ENCODE measurements at regions not wholly inside any gene's neighbourhood (a gene's known extent, or its start where the extent isn't known, plus 50 kb on each side); places are given as distances from the start of the nearest gene placed in this dataset.

GRCh38 chr3:177338697-177339219 lies 141.5 kb upstream of the TBL1XR1 start (continued):
- no peak for TF ChIP-seq CCAR2 (optimal IDR thresholded peaks at IDR 0.05; ENCODE audit: low read depth, low read length)
- TF ChIP-seq ZFP1 (CRISPR knock-in tag; IDR thresholded peaks at IDR 0.05) = no peak
- peak; percentile 57 for TF ChIP-seq PATZ1 (CRISPR knock-in tag; IDR thresholded peaks at IDR 0.05)
- no peak for TF ChIP-seq ZFP36L1 (CRISPR knock-in tag; IDR thresholded peaks at IDR 0.05)
- TF ChIP-seq, protein P1, sequence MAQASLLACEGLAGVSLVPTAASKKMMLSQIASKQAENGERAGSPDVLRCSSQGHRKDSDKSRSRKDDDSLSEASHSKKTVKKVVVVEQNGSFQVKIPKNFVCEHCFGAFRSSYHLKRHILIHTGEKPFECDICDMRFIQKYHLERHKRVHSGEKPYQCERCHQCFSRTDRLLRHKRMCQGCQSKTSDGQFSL (CRISPR knock-in tag; IDR thresholded peaks at IDR 0.05) = no peak
- TF ChIP-seq RCOR2 (CRISPR knock-in tag; IDR thresholded peaks at IDR 0.05) = peak; percentile 89
- no peak for TF ChIP-seq ZNF724P (CRISPR knock-in tag; IDR thresholded peaks at IDR 0.05; ENCODE audit: borderline replicate concordance)
- TF ChIP-seq MXD3 (CRISPR knock-in tag; IDR thresholded peaks at IDR 0.05) = no peak
- TF ChIP-seq ZNF792 (CRISPR knock-in tag; IDR thresholded peaks at IDR 0.05) = peak; percentile 74; the same call in 1 of the 2 replicates
- no peak; the same call in 1 of the 2 replicates for TF ChIP-seq ZFY (CRISPR knock-in tag; IDR thresholded peaks at IDR 0.05)
- no peak for TF ChIP-seq ZKSCAN1 (IDR thresholded peaks at IDR 0.05; ENCODE audit: low read length)
- no peak for TF ChIP-seq ZNF230 (CRISPR knock-in tag; IDR thresholded peaks at IDR 0.05)
- no peak for TF ChIP-seq ZNF484 (CRISPR knock-in tag; IDR thresholded peaks at IDR 0.05; ENCODE audit: borderline replicate concordance, low read depth)
- TF ChIP-seq HOXA9 (CRISPR knock-in tag; IDR thresholded peaks at IDR 0.05; ENCODE audit: borderline replicate concordance) = no peak
- no peak for TF ChIP-seq TAF1 (CRISPR knock-in tag; IDR thresholded peaks at IDR 0.05)
- TF ChIP-seq ZFX (CRISPR knock-in tag; IDR thresholded peaks at IDR 0.05; ENCODE audit: low read depth) = no peak
- no peak for TF ChIP-seq CENPBD1 (CRISPR knock-in tag; IDR thresholded peaks at IDR 0.05; ENCODE audit: borderline replicate concordance, low read depth)
- no peak for TF ChIP-seq ESRRA (CRISPR knock-in tag; IDR thresholded peaks at IDR 0.05; ENCODE audit: low read depth)
- no peak for TF ChIP-seq ZNF552 (CRISPR knock-in tag; IDR thresholded peaks at IDR 0.05; ENCODE audit: borderline replicate concordance)
- no peak for TF ChIP-seq NR2F2 (IDR thresholded peaks at IDR 0.05; ENCODE audit: borderline replicate concordance, low read depth)
- no peak for TF ChIP-seq ZNF670 (CRISPR knock-in tag; IDR thresholded peaks at IDR 0.05; ENCODE audit: borderline replicate concordance)
- TF ChIP-seq TARDBP (CRISPR knock-in tag; IDR thresholded peaks at IDR 0.05) = peak; percentile 46; the same call in 1 of the 2 replicates
- TF ChIP-seq, protein P2, sequence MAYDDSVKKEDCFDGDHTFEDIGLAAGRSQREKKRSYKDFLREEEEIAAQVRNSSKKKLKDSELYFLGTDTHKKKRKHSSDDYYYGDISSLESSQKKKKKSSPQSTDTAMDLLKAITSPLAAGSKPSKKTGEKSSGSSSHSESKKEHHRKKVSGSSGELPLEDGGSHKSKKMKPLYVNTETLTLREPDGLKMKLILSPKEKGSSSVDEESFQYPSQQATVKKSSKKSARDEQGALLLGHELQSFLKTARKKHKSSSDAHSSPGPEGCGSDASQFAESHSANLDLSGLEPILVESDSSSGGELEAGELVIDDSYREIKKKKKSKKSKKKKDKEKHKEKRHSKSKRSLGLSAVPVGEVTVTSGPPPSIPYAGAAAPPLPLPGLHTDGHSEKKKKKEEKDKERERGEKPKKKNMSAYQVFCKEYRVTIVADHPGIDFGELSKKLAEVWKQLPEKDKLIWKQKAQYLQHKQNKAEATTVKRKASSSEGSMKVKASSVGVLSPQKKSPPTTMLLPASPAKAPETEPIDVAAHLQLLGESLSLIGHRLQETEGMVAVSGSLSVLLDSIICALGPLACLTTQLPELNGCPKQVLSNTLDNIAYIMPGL (CRISPR knock-in tag; IDR thresholded peaks at IDR 0.05; ENCODE audit: borderline replicate concordance in 1 of 2, low read depth in 1 of 2) = no peak
- peak; percentile 34; the same call in 1 of the 2 replicates for TF ChIP-seq DMAP1 (CRISPR knock-in tag; IDR thresholded peaks at IDR 0.05)
- no peak for TF ChIP-seq NPAS2 (CRISPR knock-in tag; IDR thresholded peaks at IDR 0.05; ENCODE audit: borderline replicate concordance)
- no peak for TF ChIP-seq SIN3B (IDR thresholded peaks at IDR 0.05; ENCODE audit: low read length)
- TF ChIP-seq ZFP36 (IDR thresholded peaks at IDR 0.05; ENCODE audit: borderline replicate concordance, low read depth, low read length, partially characterized antibody) = no peak
